Sigmoid colon (tissue), 4 donors: ENCODE measurements at regions not wholly inside any gene's neighbourhood (a gene's known extent, or its start where the extent isn't known, plus 50 kb on each side); places are given as distances from the start of the nearest gene placed in this dataset.

ENCODE experiments used
- EP300 ChIP-seq, 4 donors: sonication (generic); formaldehyde crosslinking; IDR thresholded peaks; one replicate each; pipeline ENCODE4 v1.6.1; 2017; ENCODE audit warnings: antibody characterized with exemption in 4 of 4
- POLR2A ChIP-seq, 2 donors: fragments of 450-650 bp; IDR thresholded peaks; one replicate each; pipeline ENCODE4 v1.6.1; 2016; ENCODE audit warnings: antibody characterized with exemption in 2 of 2, mild to moderate bottlenecking in 2 of 2, moderate library complexity in 2 of 2
- TF ChIP-seq, protein P1 (sequence below), 4 experiments: fragments of 450-650 bp in 3 of 4; fragments of 200-600 bp in 1 of 4; IDR thresholded peaks; one replicate each; pipeline ENCODE4 v1.5.1; 2016 to 2019; ENCODE audit warnings: antibody characterized with exemption in 4 of 4, mild to moderate bottlenecking in 3 of 4, moderate library complexity in 2 of 4

DNA sequence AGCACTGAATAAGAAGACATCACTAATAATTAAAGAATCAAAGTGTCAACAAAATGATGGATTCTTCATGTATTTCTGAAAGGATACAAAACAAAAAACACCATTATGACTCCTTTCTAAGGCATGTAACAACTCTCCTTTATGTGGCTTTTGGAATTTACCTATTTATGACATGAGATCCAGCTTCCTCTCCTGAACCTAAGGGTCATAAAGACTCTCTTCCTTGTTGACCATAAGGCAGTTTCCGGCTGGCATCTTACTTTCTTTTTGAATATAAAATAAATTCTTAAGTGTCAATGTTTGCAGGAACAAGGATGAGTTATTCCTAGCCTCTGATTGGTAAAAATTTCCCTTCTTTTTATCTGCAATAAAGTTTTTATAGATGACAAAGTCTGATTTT is 111.1 kb upstream of the GRPR start:
- TF ChIP-seq, protein P1, sequence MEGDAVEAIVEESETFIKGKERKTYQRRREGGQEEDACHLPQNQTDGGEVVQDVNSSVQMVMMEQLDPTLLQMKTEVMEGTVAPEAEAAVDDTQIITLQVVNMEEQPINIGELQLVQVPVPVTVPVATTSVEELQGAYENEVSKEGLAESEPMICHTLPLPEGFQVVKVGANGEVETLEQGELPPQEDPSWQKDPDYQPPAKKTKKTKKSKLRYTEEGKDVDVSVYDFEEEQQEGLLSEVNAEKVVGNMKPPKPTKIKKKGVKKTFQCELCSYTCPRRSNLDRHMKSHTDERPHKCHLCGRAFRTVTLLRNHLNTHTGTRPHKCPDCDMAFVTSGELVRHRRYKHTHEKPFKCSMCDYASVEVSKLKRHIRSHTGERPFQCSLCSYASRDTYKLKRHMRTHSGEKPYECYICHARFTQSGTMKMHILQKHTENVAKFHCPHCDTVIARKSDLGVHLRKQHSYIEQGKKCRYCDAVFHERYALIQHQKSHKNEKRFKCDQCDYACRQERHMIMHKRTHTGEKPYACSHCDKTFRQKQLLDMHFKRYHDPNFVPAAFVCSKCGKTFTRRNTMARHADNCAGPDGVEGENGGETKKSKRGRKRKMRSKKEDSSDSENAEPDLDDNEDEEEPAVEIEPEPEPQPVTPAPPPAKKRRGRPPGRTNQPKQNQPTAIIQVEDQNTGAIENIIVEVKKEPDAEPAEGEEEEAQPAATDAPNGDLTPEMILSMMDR (IDR thresholded peaks at IDR 0.05) = no peak
- no peak for TF ChIP-seq EP300 (IDR thresholded peaks at IDR 0.05)
- TF ChIP-seq POLR2A (IDR thresholded peaks at IDR 0.05) = no peak
